ENCODE measurements at regions not wholly inside any gene's neighbourhood (a gene's known extent, or its start where the extent isn't known, plus 50 kb on each side); places are given as distances from the start of the nearest gene placed in this dataset.
"Not testable (repeated sequence)": the region's sequence is repeated elsewhere in the genome, so short reads cannot be mapped to it uniquely, and the experiment has no call there.

- ChIA-PET POLR2A (interaction anchor here (0.6 kb wide), 1 partner anchor 150 kb away, joined by 6 read pairs; no protein-coding TSS in a partner anchor), CTCF (interaction anchor here (1.1 to 1.3 kb wide), 2 partner anchors 9 to 257 kb away, joined by 3 to 4 read pairs; partner anchors contain the start of gene TMEM200A)
- Mint-ChIP-seq H3K4me3 (no peak overlapping the region), H3K9me3 (peaks cover 12% of the 10 kb centered on the region), H3K27ac (no peak overlapping the region), H3K4me1 (peaks cover 9% of the 10 kb centered on the region), H3K36me3 (ENCODE audit: low read depth) (peaks cover 8% of the 10 kb centered on the region), H3K27me3 (no peaks in the 10 kb centered on the region)
- DNase-seq: no peak
Measured at GRCh38 chr6:130622142-130622541, 205.1 kb upstream of the SMLR1 start.

GRCh38 chr6:130624046-130624445 is 203.2 kb upstream of the SMLR1 start:
- ChIA-PET CTCF (interaction anchor here (1.0 kb wide), 1 partner anchor 27 kb away, joined by 4 read pairs; no protein-coding TSS in a partner anchor), POLR2A (no interaction called here)
- DNase-seq: no peak
- no peak overlapping the region for H3K27ac Mint-ChIP-seq
- H3K4me3 Mint-ChIP-seq: no peak overlapping the region
- peaks cover 9% of the 10 kb centered on the region for H3K4me1 Mint-ChIP-seq
- no peaks in the 10 kb centered on the region for H3K27me3 Mint-ChIP-seq
- H3K9me3 Mint-ChIP-seq: peaks cover 12% of the 10 kb centered on the region
- peaks cover 8% of the 10 kb centered on the region for H3K36me3 Mint-ChIP-seq (ENCODE audit: low read depth)

- DNase-seq: no peak
- H3K27me3 Mint-ChIP-seq: no peaks in the 10 kb centered on the region
- ChIA-PET CTCF (no interaction called here), POLR2A (no interaction called here)
- peaks cover 12% of the 10 kb centered on the region for H3K4me1 Mint-ChIP-seq
- H3K9me3 Mint-ChIP-seq: peaks cover 17% of the 10 kb centered on the region
- H3K4me3 Mint-ChIP-seq: no peak overlapping the region
- H3K36me3 Mint-ChIP-seq (ENCODE audit: low read depth): peaks cover 8% of the 10 kb centered on the region
- H3K27ac Mint-ChIP-seq: no peak overlapping the region
Measured at GRCh38 chr6:130625825-130626527, 201.2 kb upstream of the SMLR1 start.

GRCh38 chr6:130628862-130629261 is 198.3 kb upstream of the SMLR1 start:
- Mint-ChIP-seq H3K27me3 (no peaks in the 10 kb centered on the region), H3K27ac (no peak overlapping the region), H3K9me3 (peaks cover 5% of the 10 kb centered on the region), H3K4me1 (peaks cover 12% of the 10 kb centered on the region), H3K4me3 (no peak overlapping the region), H3K36me3 (ENCODE audit: low read depth) (no peaks in the 10 kb centered on the region)
- POLR2A ChIA-PET: no interaction called here
- CTCF ChIA-PET: no interaction called here
- DNase-seq: no peak

GRCh38 chr6:130629640-130630039 is 197.6 kb upstream of the SMLR1 start:
- DNase-seq: no peak

GRCh38 chr6:130632277-130632676 is 194.9 kb upstream of the SMLR1 start:
- H3K27ac Mint-ChIP-seq: no peak overlapping the region
- ChIA-PET POLR2A (no interaction called here), CTCF (no interaction called here)
- peaks cover 2% of the 10 kb centered on the region for H3K27me3 Mint-ChIP-seq
- H3K9me3 Mint-ChIP-seq: peaks cover 16% of the 10 kb centered on the region
- no peak for DNase-seq
- H3K36me3 Mint-ChIP-seq (ENCODE audit: low read depth): peaks cover 11% of the 10 kb centered on the region
- H3K4me1 Mint-ChIP-seq: peaks cover 5% of the 10 kb centered on the region
- H3K4me3 Mint-ChIP-seq: no peak overlapping the region

More at GRCh38 chr6:130629640-130630039, 197.6 kb upstream of the SMLR1 start:
- Mint-ChIP-seq H3K4me1 (peaks cover 12% of the 10 kb centered on the region), H3K36me3 (ENCODE audit: low read depth) (no peaks in the 10 kb centered on the region), H3K27me3 (no peaks in the 10 kb centered on the region), H3K4me3 (no peak overlapping the region), H3K27ac (no peak overlapping the region), H3K9me3 (peaks cover 5% of the 10 kb centered on the region)
- POLR2A ChIA-PET: no interaction called here
- CTCF ChIA-PET: no interaction called here

GRCh38 chr6:130632897-130633296 is 194.3 kb upstream of the SMLR1 start:
- no peak for DNase-seq
- no peak overlapping the region for H3K27ac Mint-ChIP-seq
- peaks cover 5% of the 10 kb centered on the region for H3K4me1 Mint-ChIP-seq
- CTCF ChIA-PET: no interaction called here
- peaks cover 12% of the 10 kb centered on the region for H3K36me3 Mint-ChIP-seq (ENCODE audit: low read depth)
- H3K9me3 Mint-ChIP-seq: peaks cover 22% of the 10 kb centered on the region
- no peak overlapping the region for H3K4me3 Mint-ChIP-seq
- POLR2A ChIA-PET: no interaction called here
- H3K27me3 Mint-ChIP-seq: peaks cover 2% of the 10 kb centered on the region

- CTCF ChIA-PET: no interaction called here
- peaks cover 2% of the 10 kb centered on the region for H3K27me3 Mint-ChIP-seq
- DNase-seq: no peak
Measured at GRCh38 chr6:130643361-130643760, 183.8 kb upstream of the SMLR1 start.

GRCh38 chr6:130644175-130644574 is 183.0 kb upstream of the SMLR1 start:
- H3K9me3 Mint-ChIP-seq: peaks cover 36% of the 10 kb centered on the region
- ChIA-PET POLR2A (no interaction called here), CTCF (no interaction called here)
- H3K36me3 Mint-ChIP-seq (ENCODE audit: low read depth): peaks cover 3% of the 10 kb centered on the region
- H3K27ac Mint-ChIP-seq: no peak overlapping the region
- H3K4me3 Mint-ChIP-seq: no peak overlapping the region
- no peak for DNase-seq
- H3K4me1 Mint-ChIP-seq: no peaks in the 10 kb centered on the region
- peaks cover 2% of the 10 kb centered on the region for H3K27me3 Mint-ChIP-seq

More at GRCh38 chr6:130643361-130643760, 183.8 kb upstream of the SMLR1 start:
- POLR2A ChIA-PET: no interaction called here
- H3K36me3 Mint-ChIP-seq (ENCODE audit: low read depth): peaks cover 3% of the 10 kb centered on the region
- H3K4me3 Mint-ChIP-seq: no peak overlapping the region
- H3K4me1 Mint-ChIP-seq: no peaks in the 10 kb centered on the region
- H3K27ac Mint-ChIP-seq: no peak overlapping the region
- H3K9me3 Mint-ChIP-seq: peaks cover 40% of the 10 kb centered on the region

GRCh38 chr6:130644769-130645168 is 182.4 kb upstream of the SMLR1 start:
- POLR2A ChIA-PET; H3K27me3 Mint-ChIP-seq; H3K27ac Mint-ChIP-seq; H3K4me3 Mint-ChIP-seq; DNase-seq; H3K36me3 Mint-ChIP-seq (ENCODE audit: low read depth); CTCF ChIA-PET; H3K4me1 Mint-ChIP-seq: not testable (repeated sequence)
- peaks cover 33% of the 10 kb centered on the region for H3K9me3 Mint-ChIP-seq

GRCh38 chr6:130647246-130647645 is 180.0 kb upstream of the SMLR1 start:
- Mint-ChIP-seq H3K9me3 (peaks cover 38% of the 10 kb centered on the region), H3K36me3 (ENCODE audit: low read depth) (peaks cover 3% of the 10 kb centered on the region), H3K4me3 (no peak overlapping the region), H3K27me3 (peaks cover 2% of the 10 kb centered on the region), H3K27ac (no peak overlapping the region), H3K4me1 (no peaks in the 10 kb centered on the region)
- DNase-seq: no peak
- ChIA-PET POLR2A (no interaction called here), CTCF (no interaction called here)

- CTCF ChIA-PET: no interaction called here
- DNase-seq: no peak
- Mint-ChIP-seq H3K9me3 (peaks cover 4% of the 10 kb centered on the region), H3K4me3 (no peak overlapping the region), H3K36me3 (ENCODE audit: low read depth) (no peaks in the 10 kb centered on the region), H3K4me1 (no peaks in the 10 kb centered on the region), H3K27ac (no peak overlapping the region), H3K27me3 (peaks cover 6% of the 10 kb centered on the region)
- POLR2A ChIA-PET: no interaction called here
Measured at GRCh38 chr6:130655586-130655985, 171.6 kb upstream of the SMLR1 start.

GRCh38 chr6:130661077-130661476 is 166.1 kb upstream of the SMLR1 start:
- Mint-ChIP-seq H3K4me1 (no peaks in the 10 kb centered on the region), H3K27me3 (no peaks in the 10 kb centered on the region), H3K27ac (no peak overlapping the region), H3K9me3 (peaks cover 3% of the 10 kb centered on the region), H3K36me3 (ENCODE audit: low read depth) (peaks cover 4% of the 10 kb centered on the region), H3K4me3 (no peak overlapping the region)
- ChIA-PET POLR2A (no interaction called here), CTCF (no interaction called here)
- DNase-seq: no peak

- Mint-ChIP-seq H3K4me1 (no peaks in the 10 kb centered on the region), H3K36me3 (ENCODE audit: low read depth) (peaks cover 4% of the 10 kb centered on the region), H3K4me3 (no peak overlapping the region), H3K9me3 (peaks cover 3% of the 10 kb centered on the region), H3K27me3 (no peaks in the 10 kb centered on the region), H3K27ac (no peak overlapping the region)
- CTCF ChIA-PET: interaction anchor here (0.7 to 1.0 kb wide), 3 partner anchors 15 to 1451 kb away, joined by 3 read pairs; no protein-coding TSS in a partner anchor
- POLR2A ChIA-PET: no interaction called here
- DNase-seq: no peak
Measured at GRCh38 chr6:130666786-130667185, 160.4 kb upstream of the SMLR1 start.

Measured in activated CD4-positive, alpha-beta T cell treated with anti-CD3 and anti-CD28 coated beads, Interleukin-2, amount 10 ng/mL, durations not matched to agents 7 days and 5 days (primary cell).